ENCODE measurements at regions not wholly inside any gene's neighbourhood (a gene's known extent, or its start where the extent isn't known, plus 50 kb on each side); places are given as distances from the start of the nearest gene placed in this dataset.

DNA sequence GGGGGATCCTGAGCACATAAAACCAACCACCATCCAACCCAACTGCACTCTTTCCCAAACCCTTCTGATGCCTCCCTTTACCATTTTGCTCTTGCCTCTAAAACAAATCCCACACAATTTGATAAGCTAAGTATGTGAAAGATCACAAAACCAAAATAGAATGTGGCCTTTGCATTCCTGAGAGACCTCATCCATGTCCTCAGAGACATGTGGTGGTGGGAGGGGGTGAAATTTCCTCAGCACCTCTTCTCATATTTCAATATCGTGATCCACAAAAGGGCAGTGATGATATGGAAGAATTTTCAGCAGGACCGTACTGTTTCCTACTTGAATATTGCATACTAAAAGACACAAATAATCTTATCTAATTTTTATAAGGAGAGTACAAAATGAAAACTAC is 423.3 kb downstream of the TLE1 start:
- H2AFZ ChIP-seq (ENCODE audit: low read depth, low read length) = no peak overlapping the region
- H3K36me3 ChIP-seq (ENCODE audit: insufficient read depth, low read length) = no peaks in the 10 kb centered on the region
- no peaks in the 10 kb centered on the region for H3K9me3 ChIP-seq (ENCODE audit: low read length)
- no peaks in the 10 kb centered on the region for H3K4me1 ChIP-seq (ENCODE audit: insufficient read depth, low read length)
- no peak overlapping the region for H3K4me3 ChIP-seq (ENCODE audit: low read length)
- H3K27me3 ChIP-seq (ENCODE audit: insufficient read depth, low read length) = no peaks in the 10 kb centered on the region

- no peaks in the 10 kb centered on the region for H3K9me3 ChIP-seq (ENCODE audit: low read length)
- H3K4me3 ChIP-seq (ENCODE audit: low read length) = no peak overlapping the region
- H3K36me3 ChIP-seq (ENCODE audit: insufficient read depth, low read length) = no peaks in the 10 kb centered on the region
Measured at GRCh38 chr9:81264516-81264915, 424.8 kb downstream of the TLE1 start.

GRCh38 chr9:81259896-81260295 is 429.5 kb downstream of the TLE1 start:
- H3K4me1 ChIP-seq (ENCODE audit: insufficient read depth, low read length) = no peaks in the 10 kb centered on the region
- no peak overlapping the region for H3K4me3 ChIP-seq (ENCODE audit: low read length)
- H2AFZ ChIP-seq (ENCODE audit: low read depth, low read length) = no peak overlapping the region
- no peaks in the 10 kb centered on the region for H3K27me3 ChIP-seq (ENCODE audit: insufficient read depth, low read length)
- no peaks in the 10 kb centered on the region for H3K9me3 ChIP-seq (ENCODE audit: low read length)
- no peaks in the 10 kb centered on the region for H3K36me3 ChIP-seq (ENCODE audit: insufficient read depth, low read length)

More at GRCh38 chr9:81264516-81264915, 424.8 kb downstream of the TLE1 start:
- Histone ChIP-seq H2AFZ (ENCODE audit: low read depth, low read length) (no peak overlapping the region), H3K4me1 (ENCODE audit: insufficient read depth, low read length) (no peaks in the 10 kb centered on the region), H3K27me3 (ENCODE audit: insufficient read depth, low read length) (no peaks in the 10 kb centered on the region)

DNA sequence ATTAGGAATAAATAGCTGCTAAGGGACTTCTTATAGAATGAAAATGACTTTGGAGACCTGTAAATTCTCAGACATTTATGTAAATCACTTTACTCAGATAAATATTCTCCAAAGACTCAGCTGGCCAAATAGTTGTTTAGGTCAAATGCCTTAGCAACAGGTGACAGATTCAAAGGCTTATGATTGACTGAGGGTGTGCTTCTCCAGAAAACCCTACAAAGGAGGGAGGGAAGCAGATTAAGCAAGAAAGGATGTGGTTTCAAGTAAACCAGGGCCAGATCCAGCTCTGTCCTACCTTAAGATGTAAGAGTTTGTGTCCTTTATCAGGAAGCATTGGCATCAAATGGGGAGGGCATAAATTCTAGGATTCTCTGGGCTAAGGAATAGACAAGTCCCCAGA is 433.0 kb downstream of the TLE1 start:
- H3K27me3 ChIP-seq (ENCODE audit: insufficient read depth, low read length) = no peaks in the 10 kb centered on the region
- H3K36me3 ChIP-seq (ENCODE audit: insufficient read depth, low read length) = no peaks in the 10 kb centered on the region
- no peaks in the 10 kb centered on the region for H3K9me3 ChIP-seq (ENCODE audit: low read length)
- no peak overlapping the region for H2AFZ ChIP-seq (ENCODE audit: low read depth, low read length)
- no peaks in the 10 kb centered on the region for H3K4me1 ChIP-seq (ENCODE audit: insufficient read depth, low read length)
- H3K4me3 ChIP-seq (ENCODE audit: low read length) = no peak overlapping the region

GRCh38 chr9:81250606-81251005 is 438.7 kb downstream of the TLE1 start:
- Histone ChIP-seq H2AFZ (ENCODE audit: low read depth, low read length) (no peak overlapping the region), H3K27me3 (ENCODE audit: insufficient read depth, low read length) (no peaks in the 10 kb centered on the region), H3K9me3 (ENCODE audit: low read length) (no peaks in the 10 kb centered on the region), H3K36me3 (ENCODE audit: insufficient read depth, low read length) (no peaks in the 10 kb centered on the region), H3K4me3 (ENCODE audit: low read length) (no peak overlapping the region), H3K4me1 (ENCODE audit: insufficient read depth, low read length) (no peaks in the 10 kb centered on the region)

DNA sequence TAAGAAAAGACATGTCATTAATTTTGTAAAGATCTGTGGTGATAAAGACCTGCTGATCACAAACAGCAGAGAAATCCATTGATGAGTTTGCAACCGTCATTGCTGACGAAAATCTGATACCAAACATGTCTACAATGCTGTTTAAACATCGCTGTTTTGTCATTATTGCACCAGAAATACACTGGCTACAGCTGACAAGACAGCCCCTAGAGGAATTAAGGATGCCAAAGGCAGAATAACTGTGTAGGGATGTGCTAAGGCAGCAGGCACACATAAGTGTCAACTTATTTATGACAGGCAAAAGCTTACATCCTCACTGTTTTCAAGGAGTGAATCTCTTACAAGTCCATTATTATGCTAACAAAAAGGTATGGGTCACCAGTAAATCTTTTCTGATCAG is 439.3 kb downstream of the TLE1 start:
- Histone ChIP-seq H2AFZ (ENCODE audit: low read depth, low read length) (no peak overlapping the region), H3K4me3 (ENCODE audit: low read length) (no peak overlapping the region), H3K27me3 (ENCODE audit: insufficient read depth, low read length) (no peaks in the 10 kb centered on the region), H3K4me1 (ENCODE audit: insufficient read depth, low read length) (no peaks in the 10 kb centered on the region), H3K36me3 (ENCODE audit: insufficient read depth, low read length) (no peaks in the 10 kb centered on the region), H3K9me3 (ENCODE audit: low read length) (no peaks in the 10 kb centered on the region)

DNA sequence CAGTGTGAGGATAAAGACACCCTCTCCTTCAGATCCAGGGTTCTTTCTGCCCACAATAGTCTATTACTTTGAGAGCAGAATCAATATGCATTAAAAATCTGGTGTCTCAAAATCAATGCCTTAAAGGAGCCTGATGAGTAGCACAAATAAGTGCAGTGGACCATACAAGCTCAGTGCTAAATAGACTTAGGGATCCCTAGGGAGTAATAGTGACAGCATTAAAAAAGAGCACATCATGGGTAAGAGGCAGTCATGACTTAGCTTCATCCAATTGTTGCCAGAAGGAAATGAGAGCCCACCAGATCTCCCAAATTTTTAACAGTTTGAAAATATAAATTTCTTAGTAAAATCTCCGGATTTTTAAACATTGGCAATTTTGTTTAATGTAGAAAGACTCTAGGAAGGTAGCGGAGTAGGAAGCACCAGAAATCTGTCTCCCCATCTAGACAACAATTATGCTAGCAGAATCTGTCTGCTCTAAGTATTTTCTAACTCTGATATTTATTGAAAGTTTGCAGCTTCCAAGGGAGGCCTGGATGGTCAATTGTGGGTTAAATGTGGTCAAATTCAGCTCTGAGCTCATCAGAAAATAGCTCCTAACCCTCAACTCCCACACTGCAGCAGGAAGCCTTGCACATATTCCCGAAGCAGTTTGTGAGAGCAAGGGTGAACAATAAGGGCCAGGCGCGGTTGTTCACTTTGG is 443.9 kb downstream of the TLE1 start:
- Histone ChIP-seq H3K9me3 (ENCODE audit: low read length) (no peaks in the 10 kb centered on the region), H3K4me1 (ENCODE audit: insufficient read depth, low read length) (no peaks in the 10 kb centered on the region), H3K4me3 (ENCODE audit: low read length) (no peak overlapping the region), H3K27me3 (ENCODE audit: insufficient read depth, low read length) (no peaks in the 10 kb centered on the region), H3K36me3 (ENCODE audit: insufficient read depth, low read length) (no peaks in the 10 kb centered on the region), H2AFZ (ENCODE audit: low read depth, low read length) (no peak overlapping the region)

GRCh38 chr9:81244631-81245030 is 444.7 kb downstream of the TLE1 start:
- no peaks in the 10 kb centered on the region for H3K27me3 ChIP-seq (ENCODE audit: insufficient read depth, low read length)
- H3K4me1 ChIP-seq (ENCODE audit: insufficient read depth, low read length) = no peaks in the 10 kb centered on the region
- H2AFZ ChIP-seq (ENCODE audit: low read depth, low read length) = no peak overlapping the region
- H3K9me3 ChIP-seq (ENCODE audit: low read length) = no peaks in the 10 kb centered on the region
- no peak overlapping the region for H3K4me3 ChIP-seq (ENCODE audit: low read length)
- H3K36me3 ChIP-seq (ENCODE audit: insufficient read depth, low read length) = no peaks in the 10 kb centered on the region

GRCh38 chr9:81242866-81243265 is 446.5 kb downstream of the TLE1 start:
- Histone ChIP-seq H3K9me3 (ENCODE audit: low read length) (no peaks in the 10 kb centered on the region), H2AFZ (ENCODE audit: low read depth, low read length) (no peak overlapping the region), H3K4me3 (ENCODE audit: low read length) (no peak overlapping the region)

GRCh38 chr9:81239388-81239787 is 450.0 kb downstream of the TLE1 start:
- Histone ChIP-seq H2AFZ (ENCODE audit: low read depth, low read length) (no peak overlapping the region), H3K4me3 (ENCODE audit: low read length) (no peak overlapping the region), H3K27me3 (ENCODE audit: insufficient read depth, low read length) (no peaks in the 10 kb centered on the region), H3K4me1 (ENCODE audit: insufficient read depth, low read length) (no peaks in the 10 kb centered on the region), H3K36me3 (ENCODE audit: insufficient read depth, low read length) (no peaks in the 10 kb centered on the region), H3K9me3 (ENCODE audit: low read length) (no peaks in the 10 kb centered on the region)

More at GRCh38 chr9:81242866-81243265, 446.5 kb downstream of the TLE1 start:
- Histone ChIP-seq H3K27me3 (ENCODE audit: insufficient read depth, low read length) (no peaks in the 10 kb centered on the region), H3K4me1 (ENCODE audit: insufficient read depth, low read length) (no peaks in the 10 kb centered on the region), H3K36me3 (ENCODE audit: insufficient read depth, low read length) (no peaks in the 10 kb centered on the region)

DNA sequence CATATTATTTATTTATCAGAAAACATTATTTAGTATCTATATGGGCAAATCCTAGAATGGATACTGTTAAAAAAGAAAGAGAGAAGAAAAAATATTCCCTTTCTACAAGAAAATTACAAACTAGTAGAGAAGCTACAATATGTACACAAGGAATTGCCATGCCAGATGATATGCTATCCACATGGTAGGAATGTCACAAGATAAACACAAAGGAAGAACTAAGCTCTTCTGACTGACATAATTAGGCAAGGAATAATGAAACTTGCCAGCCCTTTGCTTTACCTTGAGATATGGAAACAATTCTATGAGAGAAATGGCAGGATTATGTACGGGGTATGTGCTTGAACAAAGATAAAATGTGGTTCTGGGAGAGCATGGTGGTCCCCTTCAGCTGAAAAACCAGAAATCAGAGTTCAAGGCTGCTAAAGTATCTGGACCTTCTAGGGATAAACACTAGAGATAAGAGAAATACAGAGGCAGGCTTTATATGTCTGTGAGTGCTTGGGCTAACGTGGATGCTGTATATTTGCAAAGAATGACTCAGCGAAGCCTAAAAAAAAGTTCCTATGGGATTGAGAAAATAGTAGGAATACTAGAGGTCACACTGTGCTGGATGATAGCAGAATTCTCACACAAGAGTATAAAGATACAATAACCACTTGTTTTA is 451.6 kb downstream of the TLE1 start:
- H3K27me3 ChIP-seq (ENCODE audit: insufficient read depth, low read length) = no peaks in the 10 kb centered on the region
- no peaks in the 10 kb centered on the region for H3K9me3 ChIP-seq (ENCODE audit: low read length)
- no peak overlapping the region for H2AFZ ChIP-seq (ENCODE audit: low read depth, low read length)
- no peaks in the 10 kb centered on the region for H3K4me1 ChIP-seq (ENCODE audit: insufficient read depth, low read length)
- no peaks in the 10 kb centered on the region for H3K36me3 ChIP-seq (ENCODE audit: insufficient read depth, low read length)
- H3K4me3 ChIP-seq (ENCODE audit: low read length) = no peak overlapping the region

DNA sequence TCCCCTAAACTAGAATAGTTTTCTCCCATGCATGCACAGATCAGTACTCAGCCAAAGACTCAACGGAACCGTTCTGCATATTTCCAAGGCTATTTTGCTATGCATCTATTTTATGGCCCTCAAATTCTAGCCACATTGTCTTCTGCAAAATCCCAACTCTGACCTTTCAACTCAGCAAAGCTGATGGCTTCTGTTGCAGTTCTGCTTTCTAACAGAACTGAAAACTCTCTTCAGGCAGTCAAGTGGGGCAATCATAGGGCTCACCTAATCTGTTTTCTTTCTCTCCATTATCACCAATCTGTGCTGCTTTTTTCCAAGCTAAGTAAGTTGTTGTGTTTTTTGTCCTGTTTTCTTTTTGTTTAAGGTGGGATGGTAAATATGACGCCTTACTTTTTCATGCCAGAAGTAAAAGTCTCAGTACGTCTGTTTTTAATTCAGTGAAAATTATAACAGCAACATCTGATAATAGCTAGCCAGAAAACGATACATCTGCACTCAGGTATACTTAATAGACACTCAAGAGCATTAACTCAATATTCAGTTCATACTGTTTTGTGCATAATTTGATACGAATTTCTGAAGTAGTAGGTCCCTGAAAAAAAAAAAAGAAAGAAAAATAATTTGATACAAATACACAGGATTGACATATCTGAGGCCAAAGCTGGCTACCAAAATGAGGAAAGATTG is 454.3 kb downstream of the TLE1 start:
- no peaks in the 10 kb centered on the region for H3K9me3 ChIP-seq (ENCODE audit: low read length)
- H3K4me1 ChIP-seq (ENCODE audit: insufficient read depth, low read length) = no peaks in the 10 kb centered on the region
- no peaks in the 10 kb centered on the region for H3K27me3 ChIP-seq (ENCODE audit: insufficient read depth, low read length)
- no peak overlapping the region for H3K4me3 ChIP-seq (ENCODE audit: low read length)
- no peak overlapping the region for H2AFZ ChIP-seq (ENCODE audit: low read depth, low read length)
- H3K36me3 ChIP-seq (ENCODE audit: insufficient read depth, low read length) = no peaks in the 10 kb centered on the region

DNA sequence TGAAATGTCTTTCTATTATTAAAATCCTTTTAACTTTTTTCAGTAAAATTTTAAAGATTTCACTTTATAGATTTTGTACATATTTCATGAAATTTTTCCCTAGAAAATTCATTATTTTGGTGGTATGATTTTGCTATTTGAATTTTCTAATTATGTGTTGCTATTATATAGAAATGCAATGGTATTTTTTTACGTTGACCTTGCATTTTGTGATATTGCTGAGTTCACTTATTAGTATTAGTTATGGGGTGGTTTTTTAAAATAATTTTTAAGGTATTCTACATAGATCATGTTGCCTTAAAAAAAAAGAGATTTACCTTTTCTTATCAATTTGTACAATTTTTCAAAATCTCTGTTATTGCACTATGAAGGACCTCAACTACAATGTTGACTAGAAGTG is 458.3 kb downstream of the TLE1 start:
- Histone ChIP-seq H3K27me3 (ENCODE audit: insufficient read depth, low read length) (no peaks in the 10 kb centered on the region), H3K4me1 (ENCODE audit: insufficient read depth, low read length) (peaks cover 2% of the 10 kb centered on the region), H2AFZ (ENCODE audit: low read depth, low read length) (no peak overlapping the region), H3K9me3 (ENCODE audit: low read length) (no peaks in the 10 kb centered on the region), H3K36me3 (ENCODE audit: insufficient read depth, low read length) (no peaks in the 10 kb centered on the region), H3K4me3 (ENCODE audit: low read length) (no peak overlapping the region)

Data from neuron (in vitro differentiated cells).